ENCODE measurements at regions not wholly inside any gene's neighbourhood (a gene's known extent, or its start where the extent isn't known, plus 50 kb on each side); places are given as distances from the start of the nearest gene placed in this dataset.

- Histone ChIP-seq H2BK12ac (ENCODE audit: insufficient read length, low read depth, low read length) (no peak overlapping the region), H3K4me1 (ENCODE audit: insufficient read depth, low read length) (no peaks in the 10 kb centered on the region), H3T11ph (ENCODE audit: low read length) (no peak overlapping the region), H3K27ac (ENCODE audit: insufficient read length, low read depth, low read length) (no peak overlapping the region), H2BK5ac (ENCODE audit: insufficient read length, low read length) (no peak overlapping the region), H2AK5ac (ENCODE audit: insufficient read length, low read length) (no peak overlapping the region), H3K4me2 (ENCODE audit: insufficient read depth, insufficient read length, low read length) (no peak overlapping the region), H3K14ac (ENCODE audit: insufficient read depth, low read length) (no peak overlapping the region), H4K20me1 (ENCODE audit: control insufficient read depth, insufficient read depth, insufficient read length) (no peaks in the 10 kb centered on the region), H3K9me3 (ENCODE audit: control insufficient read depth, low read depth, low read length) (no peaks in the 10 kb centered on the region), H2BK15ac (ENCODE audit: low read depth, low read length) (no peak overlapping the region), H2BK20ac (ENCODE audit: low read depth, low read length, poor library complexity, severe bottlenecking) (no peak overlapping the region), H3K23me2 (ENCODE audit: insufficient read length, low read depth, low read length, poor library complexity, severe bottlenecking) (no peaks in the 10 kb centered on the region), H3K23ac (ENCODE audit: insufficient read length, low read depth, low read length) (no peak overlapping the region), H2BK120ac (ENCODE audit: low read depth, low read length, poor library complexity, severe bottlenecking) (no peak overlapping the region), H3K79me1 (ENCODE audit: insufficient read depth, low read depth, low read length, poor library complexity, severe bottlenecking) (no peaks in the 10 kb centered on the region), H3K18ac (ENCODE audit: insufficient read length, low read depth, low read length) (no peak overlapping the region), H3K27me3 (ENCODE audit: insufficient read depth, low read length) (no peaks in the 10 kb centered on the region), H3K4ac (ENCODE audit: low read depth, low read length) (no peak overlapping the region), H4K91ac (ENCODE audit: insufficient read length, low read depth, low read length) (no peak overlapping the region), H3K56ac (ENCODE audit: insufficient read length, low read depth, low read length) (no peak overlapping the region), H2AFZ (ENCODE audit: low read length) (no peak overlapping the region), H4K5ac (ENCODE audit: insufficient read length, low read depth, low read length) (no peak overlapping the region), H4K8ac (replicated peaks; ENCODE audit: insufficient read length, low read depth, low read length) (no peak overlapping the region), H3K9ac (ENCODE audit: extremely low read depth, insufficient read length, low read length) (no peak overlapping the region), H3K79me2 (ENCODE audit: insufficient read depth, low read length) (no peaks in the 10 kb centered on the region)
- no peak for TF ChIP-seq CTCF (conservative IDR thresholded peaks at IDR 0.05)
- no peaks in the 10 kb centered on the region for H3K4me1 Mint-ChIP-seq
- no peaks in the 10 kb centered on the region for H3K9me3 Mint-ChIP-seq
- peaks cover 2% of the 10 kb centered on the region; the same call in 1 of the 2 replicates for H3K27me3 Mint-ChIP-seq (ENCODE audit: low read depth)
- no peaks in the 10 kb centered on the region for H3K36me3 Mint-ChIP-seq (ENCODE audit: insufficient read depth in 1 of 3, low read depth in 3 of 3)
- no peak for DNase-seq
- no peak overlapping the region for H3K4me3 Mint-ChIP-seq
- no peak overlapping the region for H3K27ac Mint-ChIP-seq
- no CpG with 5 or more reads among the region's 3 CpGs for WGBS (ENCODE audit: extremely low coverage, insufficient read length, low lambda C conversion rate)
These were observed 77.9 kb upstream of the RRP15 start for GRCh38 chr1:218207194-218207593.

All from H9 (cell line).